GM18508 (cell line): ENCODE measurements at regions not wholly inside any gene's neighbourhood (a gene's known extent, or its start where the extent isn't known, plus 50 kb on each side); places are given as distances from the start of the nearest gene placed in this dataset.

ENCODE experiments used
- ATAC-seq: cut with Tn5 transposase; IDR thresholded peaks from one replicate; pipeline ENCODE4 v1.9.1; 2021; ENCODE audit warnings: moderate number of reproducible peaks; ENCODE audit not compliant: insufficient read depth, unreplicated experiment

GRCh38 chr3:148329481-148330235 is 368.0 kb upstream of the AGTR1 start:
- ATAC-seq: no peak

GRCh38 chr3:148330542-148330941 is 367.2 kb upstream of the AGTR1 start:
- ATAC-seq: no peak

GRCh38 chr3:148331081-148331846 is 366.4 kb upstream of the AGTR1 start:
- no peak for ATAC-seq

- no peak for ATAC-seq
These were observed 365.2 kb upstream of the AGTR1 start for GRCh38 chr3:148332509-148332908.

GRCh38 chr3:148333091-148333490 is 364.6 kb upstream of the AGTR1 start:
- no peak for ATAC-seq

GRCh38 chr3:148335612-148336011 is 362.1 kb upstream of the AGTR1 start:
- no peak for ATAC-seq

GRCh38 chr3:148343416-148343815 is 354.3 kb upstream of the AGTR1 start:
- ATAC-seq: no peak

GRCh38 chr3:148344521-148344920 is 353.2 kb upstream of the AGTR1 start:
- no peak for ATAC-seq

GRCh38 chr3:148360051-148360450 is 337.7 kb upstream of the AGTR1 start:
- ATAC-seq: no peak

GRCh38 chr3:148366743-148367410 is 330.8 kb upstream of the AGTR1 start:
- ATAC-seq: no peak

- no peak for ATAC-seq
These were observed 329.9 kb upstream of the AGTR1 start for GRCh38 chr3:148367756-148368155.

- ATAC-seq: no peak
These were observed 328.3 kb upstream of the AGTR1 start for GRCh38 chr3:148369381-148369780.

GRCh38 chr3:148372206-148372875 is 325.4 kb upstream of the AGTR1 start:
- ATAC-seq: no peak

- no peak for ATAC-seq
These were observed 323.7 kb upstream of the AGTR1 start for GRCh38 chr3:148373961-148374360.

- ATAC-seq: peak; percentile 95
These were observed 317.8 kb upstream of the AGTR1 start for GRCh38 chr3:148379763-148380382.

- ATAC-seq: no peak
These were observed 316.7 kb upstream of the AGTR1 start for GRCh38 chr3:148381051-148381450.

- ATAC-seq: no peak
These were observed 307.8 kb upstream of the AGTR1 start for GRCh38 chr3:148389916-148390315.

GRCh38 chr3:148395821-148396220 is 301.9 kb upstream of the AGTR1 start:
- ATAC-seq: no peak

- no peak for ATAC-seq
These were observed 296.9 kb upstream of the AGTR1 start for GRCh38 chr3:148400754-148401153.

GRCh38 chr3:148408667-148409066 is 289.0 kb upstream of the AGTR1 start:
- no peak for ATAC-seq
